GM10248 (cell line): ENCODE measurements at regions not wholly inside any gene's neighbourhood (a gene's known extent, or its start where the extent isn't known, plus 50 kb on each side); places are given as distances from the start of the nearest gene placed in this dataset.

Source experiments
- CTCF ChIA-PET: fragments of 300-600 bp; sonication (Branson Sonifier 250); formaldehyde crosslinking; extraction: SDS; loops from one replicate; lab custom pipeline; 2021; ENCODE audit warnings: antibody characterized with exemption; lab: Yijun Ruan, JAX
- POLR2A ChIA-PET: fragments of 350-650 bp; sonication (Branson Sonifier 250); formaldehyde crosslinking; extraction: SDS; loops from one replicate; lab custom pipeline; 2020; ENCODE audit warnings: antibody characterized with exemption; lab: Yijun Ruan, JAX
- DNase-seq: peaks from one replicate; pipeline ENCODE4 v3.0.0; 2012; ENCODE audit errors: extremely low spot score
- CTCF ChIP-seq: IDR thresholded peaks from 2 replicates; pipeline ENCODE4 v1.5.1; 2012; ENCODE audit warnings: mild to moderate bottlenecking, low read depth; ENCODE audit errors: extremely low read depth, missing control alignments, control extremely low read depth

GRCh38 chr5:88957013-88957412 lies 74.0 kb upstream of the MEF2C start:
- ChIA-PET POLR2A (no interaction called here), CTCF (interaction anchor here (0.9 kb wide), 1 partner anchor 42 kb away, joined by 3 read pairs; no protein-coding TSS in a partner anchor)
- TF ChIP-seq CTCF, result no peak
- DNase-seq, result no peak

GRCh38 chr5:88956416-88956815 lies 73.4 kb upstream of the MEF2C start:
- no peak for TF ChIP-seq CTCF
- ChIA-PET POLR2A (no interaction called here), CTCF (no interaction called here)
- no peak for DNase-seq

GRCh38 chr5:88955403-88955802 lies 72.4 kb upstream of the MEF2C start:
- DNase-seq, result no peak
- no peak for TF ChIP-seq CTCF
- POLR2A ChIA-PET, result no interaction called here
- CTCF ChIA-PET, result interaction anchor here (0.8 kb wide), 1 partner anchor 381 kb away, joined by 3 read pairs; no protein-coding TSS in a partner anchor

GRCh38 chr5:88954511-88954910 lies 71.5 kb upstream of the MEF2C start:
- TF ChIP-seq CTCF, result no peak
- DNase-seq, result no peak
- ChIA-PET POLR2A (no interaction called here), CTCF (no interaction called here)

- ChIA-PET POLR2A (no interaction called here), CTCF (interaction anchor here (1.1 kb wide), 2 partner anchors 23 to 168 kb away, joined by 3 read pairs; no protein-coding TSS in a partner anchor)
- no peak for DNase-seq
- TF ChIP-seq CTCF, result no peak
Measured at GRCh38 chr5:88952996-88953643, 70.1 kb upstream of the MEF2C start.

GRCh38 chr5:88952344-88952743 lies 69.4 kb upstream of the MEF2C start:
- ChIA-PET POLR2A (no interaction called here), CTCF (interaction anchor here (1.1 kb wide), 2 partner anchors 24 to 168 kb away, joined by 3 read pairs; no protein-coding TSS in a partner anchor)
- no peak for TF ChIP-seq CTCF
- DNase-seq, result no peak
